ENCODE measurements at regions not wholly inside any gene's neighbourhood (a gene's known extent, or its start where the extent isn't known, plus 50 kb on each side); places are given as distances from the start of the nearest gene placed in this dataset.

GRCh38 chr2:58984731-58985130 is 743.6 kb upstream of the FANCL start:
- in situ Hi-C loops (cut with HindIII; ENCODE audit: low sequenced_read_pairs), result no loop called here
- DNase-seq (ENCODE audit: low spot score), result no peak

GRCh38 chr2:58983111-58983510 is 742.0 kb upstream of the FANCL start:
- in situ Hi-C loops (cut with HindIII; ENCODE audit: low sequenced_read_pairs), result no loop called here
- no peak for DNase-seq (ENCODE audit: low spot score)

GRCh38 chr2:58981237-58981636 is 740.1 kb upstream of the FANCL start:
- DNase-seq (ENCODE audit: low spot score), result no peak
- in situ Hi-C loops (cut with HindIII; ENCODE audit: low sequenced_read_pairs), result no loop called here

- in situ Hi-C loops (cut with HindIII; ENCODE audit: low sequenced_read_pairs), result no loop called here
- no peak for DNase-seq (ENCODE audit: low spot score)
These were observed 735.4 kb upstream of the FANCL start for GRCh38 chr2:58976375-58977071.

- DNase-seq (ENCODE audit: low spot score), result no peak
- in situ Hi-C loops (cut with HindIII; ENCODE audit: low sequenced_read_pairs), result no loop called here
These were observed 733.8 kb upstream of the FANCL start for GRCh38 chr2:58974881-58975280.

- no peak for DNase-seq (ENCODE audit: low spot score)
- in situ Hi-C loops (cut with HindIII; ENCODE audit: low sequenced_read_pairs), result no loop called here
These were observed 733.3 kb upstream of the FANCL start for GRCh38 chr2:58974426-58974825.

GRCh38 chr2:58973811-58974281 is 732.7 kb upstream of the FANCL start:
- DNase-seq (ENCODE audit: low spot score), result no peak
- in situ Hi-C loops (cut with HindIII; ENCODE audit: low sequenced_read_pairs), result no loop called here

GRCh38 chr2:58972737-58973136 is 731.6 kb upstream of the FANCL start:
- no peak for DNase-seq (ENCODE audit: low spot score)
- in situ Hi-C loops (cut with HindIII; ENCODE audit: low sequenced_read_pairs), result no loop called here

- in situ Hi-C loops (cut with HindIII; ENCODE audit: low sequenced_read_pairs), result no loop called here
- DNase-seq (ENCODE audit: low spot score), result no peak
These were observed 730.6 kb upstream of the FANCL start for GRCh38 chr2:58971511-58972360.

- DNase-seq (ENCODE audit: low spot score), result no peak
- in situ Hi-C loops (cut with HindIII; ENCODE audit: low sequenced_read_pairs), result no loop called here
These were observed 729.2 kb upstream of the FANCL start for GRCh38 chr2:58970365-58970764.

GRCh38 chr2:58968885-58969284 is 727.8 kb upstream of the FANCL start:
- in situ Hi-C loops (cut with HindIII; ENCODE audit: low sequenced_read_pairs), result no loop called here
- no peak for DNase-seq (ENCODE audit: low spot score)

- in situ Hi-C loops (cut with HindIII; ENCODE audit: low sequenced_read_pairs), result no loop called here
- DNase-seq (ENCODE audit: low spot score), result no peak
These were observed 726.6 kb upstream of the FANCL start for GRCh38 chr2:58967736-58968135.

GRCh38 chr2:58965602-58966001 is 724.5 kb upstream of the FANCL start:
- in situ Hi-C loops (cut with HindIII; ENCODE audit: low sequenced_read_pairs), result no loop called here
- DNase-seq (ENCODE audit: low spot score), result no peak

GRCh38 chr2:58959996-58960395 is 718.9 kb upstream of the FANCL start:
- in situ Hi-C loops (cut with HindIII; ENCODE audit: low sequenced_read_pairs), result no loop called here
- DNase-seq (ENCODE audit: low spot score), result no peak

- DNase-seq (ENCODE audit: low spot score), result no peak
- in situ Hi-C loops (cut with HindIII; ENCODE audit: low sequenced_read_pairs), result no loop called here
These were observed 716.2 kb upstream of the FANCL start for GRCh38 chr2:58957188-58957840.

- in situ Hi-C loops (cut with HindIII; ENCODE audit: low sequenced_read_pairs), result no loop called here
- no peak for DNase-seq (ENCODE audit: low spot score)
These were observed 713.8 kb upstream of the FANCL start for GRCh38 chr2:58954880-58955385.

- in situ Hi-C loops (cut with HindIII; ENCODE audit: low sequenced_read_pairs), result no loop called here
- DNase-seq (ENCODE audit: low spot score), result no peak
These were observed 710.6 kb upstream of the FANCL start for GRCh38 chr2:58951722-58952121.

- DNase-seq (ENCODE audit: low spot score), result no peak
- in situ Hi-C loops (cut with HindIII; ENCODE audit: low sequenced_read_pairs), result no loop called here
These were observed 709.8 kb upstream of the FANCL start for GRCh38 chr2:58950795-58951462.

GRCh38 chr2:58939388-58939787 is 698.3 kb upstream of the FANCL start:
- in situ Hi-C loops (cut with HindIII; ENCODE audit: low sequenced_read_pairs), result no loop called here
- no peak for DNase-seq (ENCODE audit: low spot score)
